Tibial nerve (tissue), 4 donors: ENCODE measurements at regions not wholly inside any gene's neighbourhood (a gene's known extent, or its start where the extent isn't known, plus 50 kb on each side); places are given as distances from the start of the nearest gene placed in this dataset.

Experiments
- DNase-seq, 2 donors: peaks; one replicate each; pipeline ENCODE4 v3.0.0-alpha.2; 2019; ENCODE audit warnings: low spot score in 2 of 2
- H3K27ac ChIP-seq, 4 donors: fragments of 200-600 bp; sonication (generic) in 3 of 4; one replicate each; pipeline ENCODE4 v1.5.1; 2017 to 2019; ENCODE audit warnings: mild to moderate bottlenecking in 1 of 4
- H3K27me3 ChIP-seq, 2 donors: fragments of 200-600 bp; sonication (generic) in 1 of 2; one replicate each; pipeline versions ENCODE4 v1.5.1 to v1.6.0; 2017 to 2019
- H3K36me3 ChIP-seq, 3 donors: fragments of 200-600 bp; sonication (generic); one replicate each; pipeline ENCODE4 v1.5.1; 2018 to 2019
- H3K4me1 ChIP-seq, 4 donors: fragments of 200-600 bp; sonication (generic) in 3 of 4; one replicate each; pipeline ENCODE4 v1.5.1; 2017 to 2019
- H3K4me3 ChIP-seq, 4 donors: fragments of 200-600 bp; sonication (generic) in 3 of 4; one replicate each; pipeline ENCODE4 v1.5.1; 2017 to 2019; ENCODE audit warnings: mild to moderate bottlenecking in 1 of 4, moderate library complexity in 1 of 4
- H3K9me3 ChIP-seq, 4 donors: fragments of 200-600 bp; sonication (generic) in 3 of 4; one replicate each; pipeline ENCODE4 v1.5.1; 2017 to 2019
- EP300 ChIP-seq, 2 donors: sonication (generic); formaldehyde crosslinking; IDR thresholded peaks; one replicate each; pipeline ENCODE4 v1.6.1; 2017; ENCODE audit warnings: antibody characterized with exemption in 2 of 2, mild to moderate bottlenecking in 1 of 2
- POLR2A ChIP-seq, 2 donors: fragments of 450-650 bp; IDR thresholded peaks; one replicate each; pipeline ENCODE4 v1.6.1; 2017; ENCODE audit warnings: antibody characterized with exemption in 2 of 2, mild to moderate bottlenecking in 2 of 2, moderate library complexity in 2 of 2
- WGBS, 2 donors: methylation state at CpG; one replicate each; pipeline ENCODE4 v1.1.5; 2018; 5-methylcytosine and 5-hydroxymethylcytosine counted together
- TF ChIP-seq, protein P1 (sequence below), 5 experiments: fragments of 200-600 bp in 3 of 5; fragments of 450-650 bp in 2 of 5; sonication (generic) in 3 of 5; IDR thresholded peaks; one replicate each; pipeline ENCODE4 v1.5.1; 2016 to 2019; ENCODE audit warnings: antibody characterized with exemption in 5 of 5, mild to moderate bottlenecking in 3 of 5, moderate library complexity in 2 of 5

DNA sequence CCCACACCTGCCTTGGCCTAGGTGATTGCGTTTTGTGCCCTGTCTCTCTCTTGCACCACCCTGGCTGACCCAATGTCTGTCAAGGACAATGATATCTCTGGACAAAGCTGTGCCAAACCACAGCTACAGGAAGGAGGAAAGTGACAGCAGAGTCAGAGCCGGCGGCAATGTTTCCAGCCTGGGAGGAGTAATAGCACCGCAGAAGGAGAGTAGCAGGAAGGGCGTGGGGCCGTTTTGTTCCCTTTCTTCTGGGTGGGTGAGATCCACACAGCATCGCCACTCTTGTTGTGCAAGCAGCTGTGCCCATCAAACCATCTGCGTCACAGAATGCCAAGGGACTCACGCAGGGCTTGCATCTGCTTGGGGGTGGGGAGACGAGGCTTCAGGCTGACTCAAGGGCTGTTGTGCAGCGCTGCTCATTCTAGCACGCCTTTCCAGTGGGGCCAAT, 341.6 kb upstream of the AUTS2 start:
- Histone ChIP-seq H3K36me3 (no peaks in the 10 kb centered on the region), H3K27ac (peak overlapping the region in 2 of 4 donors; percentile 55 to 71), H3K27me3 (no peaks in the 10 kb centered on the region), H3K4me3 (no peak overlapping the region), H3K4me1 (no peaks in the 10 kb centered on the region), H3K9me3 (no peaks in the 10 kb centered on the region)
- peak; percentile 28 to 74 for TF ChIP-seq EP300 (IDR thresholded peaks at IDR 0.05)
- no peak for TF ChIP-seq POLR2A (IDR thresholded peaks at IDR 0.05)
- WGBS, 2 donors, result 43 to 50% methylated on average over 12 of the region's 12 CpGs
- DNase-seq, result peak; percentile 23 to 59

DNA sequence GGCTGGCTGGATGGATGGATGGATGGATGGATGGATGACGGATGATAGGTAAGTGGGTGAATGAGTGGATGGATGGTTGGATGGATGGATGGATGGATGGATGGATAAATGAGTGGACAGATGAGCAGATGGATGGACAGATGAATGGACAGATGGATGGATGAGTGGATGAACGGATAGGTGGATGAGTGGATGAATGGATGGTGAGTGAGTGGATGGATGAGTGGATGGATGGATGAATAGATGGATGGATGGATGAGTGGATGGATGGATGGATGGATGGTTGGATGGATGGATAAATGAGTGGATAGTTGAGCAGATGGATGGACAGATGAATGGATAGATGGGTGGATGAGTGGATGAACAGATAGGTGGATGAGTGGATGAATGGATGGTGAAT, 340.7 kb upstream of the AUTS2 start:
- no peaks in the 10 kb centered on the region for H3K36me3 ChIP-seq
- 88 to 95% methylated on average over 2 of the region's 2 CpGs for WGBS, 2 donors
- peak overlapping the region in 1 of 4 donors; percentile 9 for H3K27ac ChIP-seq
- H3K9me3 ChIP-seq, result no peaks in the 10 kb centered on the region
- no peak overlapping the region for H3K4me3 ChIP-seq
- H3K27me3 ChIP-seq, result no peaks in the 10 kb centered on the region
- no peaks in the 10 kb centered on the region for H3K4me1 ChIP-seq
- TF ChIP-seq POLR2A (IDR thresholded peaks at IDR 0.05), result no peak
- TF ChIP-seq, protein P1, sequence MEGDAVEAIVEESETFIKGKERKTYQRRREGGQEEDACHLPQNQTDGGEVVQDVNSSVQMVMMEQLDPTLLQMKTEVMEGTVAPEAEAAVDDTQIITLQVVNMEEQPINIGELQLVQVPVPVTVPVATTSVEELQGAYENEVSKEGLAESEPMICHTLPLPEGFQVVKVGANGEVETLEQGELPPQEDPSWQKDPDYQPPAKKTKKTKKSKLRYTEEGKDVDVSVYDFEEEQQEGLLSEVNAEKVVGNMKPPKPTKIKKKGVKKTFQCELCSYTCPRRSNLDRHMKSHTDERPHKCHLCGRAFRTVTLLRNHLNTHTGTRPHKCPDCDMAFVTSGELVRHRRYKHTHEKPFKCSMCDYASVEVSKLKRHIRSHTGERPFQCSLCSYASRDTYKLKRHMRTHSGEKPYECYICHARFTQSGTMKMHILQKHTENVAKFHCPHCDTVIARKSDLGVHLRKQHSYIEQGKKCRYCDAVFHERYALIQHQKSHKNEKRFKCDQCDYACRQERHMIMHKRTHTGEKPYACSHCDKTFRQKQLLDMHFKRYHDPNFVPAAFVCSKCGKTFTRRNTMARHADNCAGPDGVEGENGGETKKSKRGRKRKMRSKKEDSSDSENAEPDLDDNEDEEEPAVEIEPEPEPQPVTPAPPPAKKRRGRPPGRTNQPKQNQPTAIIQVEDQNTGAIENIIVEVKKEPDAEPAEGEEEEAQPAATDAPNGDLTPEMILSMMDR (IDR thresholded peaks at IDR 0.05), result no peak
- TF ChIP-seq EP300 (IDR thresholded peaks at IDR 0.05), result no peak
- no peak for DNase-seq

DNA sequence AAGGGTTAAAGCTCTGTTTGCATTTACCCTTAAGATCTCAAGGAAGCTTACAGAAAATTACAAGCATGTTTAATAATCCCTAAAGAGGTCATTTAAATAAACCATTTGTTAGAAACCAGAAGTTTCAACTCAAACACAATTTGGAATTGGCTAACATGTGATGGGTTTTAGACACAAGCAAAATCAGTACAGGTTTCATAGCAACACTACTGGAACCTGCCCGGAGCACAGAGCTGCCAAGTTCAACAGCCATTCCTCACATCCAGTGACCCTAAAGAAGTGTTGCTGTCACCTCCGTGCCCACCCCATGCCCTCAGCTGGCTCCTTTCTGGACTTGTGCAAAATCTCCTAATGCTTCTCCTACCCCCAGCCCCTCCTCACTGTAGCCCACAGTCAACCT, 338.8 kb upstream of the AUTS2 start:
- Histone ChIP-seq H3K9me3 (no peaks in the 10 kb centered on the region), H3K4me1 (no peaks in the 10 kb centered on the region), H3K36me3 (no peaks in the 10 kb centered on the region), H3K27me3 (no peaks in the 10 kb centered on the region), H3K4me3 (no peak overlapping the region), H3K27ac (no peak overlapping the region)
- no peak for DNase-seq
- no peak for TF ChIP-seq EP300 (IDR thresholded peaks at IDR 0.05)
- TF ChIP-seq, protein P1 (IDR thresholded peaks at IDR 0.05), result no peak
- no peak for TF ChIP-seq POLR2A (IDR thresholded peaks at IDR 0.05)
- WGBS, 2 donors, result 55 to 69% methylated on average over 2 of the region's 2 CpGs

DNA sequence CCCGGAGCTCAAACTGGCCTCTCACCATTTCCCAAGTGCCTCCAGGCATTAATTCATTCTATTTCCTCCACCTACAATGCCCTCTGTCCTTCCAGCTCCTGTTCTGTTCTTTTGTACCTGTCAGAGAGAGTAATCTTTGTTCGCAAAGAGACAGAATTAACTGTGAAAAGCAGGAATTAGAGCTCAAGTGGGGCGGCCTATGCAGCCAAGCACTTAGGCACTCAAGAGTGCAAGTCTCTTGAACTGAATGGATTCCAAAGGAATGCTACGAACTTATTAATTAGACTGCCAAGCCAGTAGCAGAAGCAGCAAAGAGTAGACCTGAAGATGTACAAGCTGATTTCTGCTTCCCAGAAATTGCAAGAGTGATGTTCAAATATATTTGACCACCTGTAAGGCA, 338.3 kb upstream of the AUTS2 start:
- no peaks in the 10 kb centered on the region for H3K27me3 ChIP-seq
- H3K9me3 ChIP-seq, result no peaks in the 10 kb centered on the region
- 84 to 86% methylated on average over 4 of the region's 4 CpGs for WGBS, 2 donors
- H3K4me3 ChIP-seq, result no peak overlapping the region
- H3K36me3 ChIP-seq, result no peaks in the 10 kb centered on the region
- no peak for DNase-seq
- H3K27ac ChIP-seq, result no peak overlapping the region
- TF ChIP-seq EP300 (IDR thresholded peaks at IDR 0.05) (no peak), POLR2A (IDR thresholded peaks at IDR 0.05) (no peak)
- TF ChIP-seq, protein P1 (IDR thresholded peaks at IDR 0.05), result no peak
- H3K4me1 ChIP-seq, result no peaks in the 10 kb centered on the region

DNA sequence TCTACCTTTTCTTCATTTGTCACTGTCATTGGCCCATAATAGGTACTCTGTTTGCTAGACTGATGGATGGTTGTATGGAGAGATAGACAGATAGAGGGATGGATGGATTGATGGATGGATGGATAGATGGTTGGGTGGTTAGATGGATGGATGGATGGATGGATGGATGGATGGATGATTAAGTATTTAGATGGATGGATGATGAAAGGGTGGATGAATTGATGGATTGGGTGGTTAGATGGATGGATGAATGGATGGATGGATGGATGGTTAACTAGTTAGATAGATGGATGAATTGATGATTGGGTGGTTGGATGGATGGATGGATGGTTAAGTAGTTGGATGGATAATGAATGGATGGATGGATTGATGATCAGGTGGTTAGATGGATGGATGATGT, 334.7 kb upstream of the AUTS2 start:
- no peak for DNase-seq
- Histone ChIP-seq H3K36me3 (no peaks in the 10 kb centered on the region), H3K27ac (no peak overlapping the region), H3K27me3 (no peaks in the 10 kb centered on the region), H3K4me3 (no peak overlapping the region), H3K9me3 (no peaks in the 10 kb centered on the region), H3K4me1 (no peaks in the 10 kb centered on the region)
- TF ChIP-seq POLR2A (IDR thresholded peaks at IDR 0.05) (no peak), EP300 (IDR thresholded peaks at IDR 0.05) (no peak)
- TF ChIP-seq, protein P1 (IDR thresholded peaks at IDR 0.05), result no peak

DNA sequence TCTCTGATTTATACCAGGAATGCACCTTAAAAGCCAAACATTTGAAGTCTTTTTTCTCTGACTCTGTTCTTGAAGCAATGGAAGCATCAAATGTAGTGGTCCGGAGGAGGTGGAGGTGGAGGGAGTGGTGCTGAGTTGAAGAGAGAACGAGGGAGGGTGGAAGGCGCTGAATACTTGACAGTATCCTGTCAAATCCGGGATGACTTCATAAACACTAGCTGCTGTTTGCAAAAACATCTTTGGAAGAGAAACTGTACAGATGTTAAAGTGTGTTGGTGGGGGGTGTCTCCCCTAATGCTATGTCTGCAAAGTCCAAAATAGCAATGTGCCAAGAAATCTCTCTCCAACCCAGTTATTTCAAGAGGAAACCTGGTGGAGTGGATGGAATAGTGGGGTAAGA, 328.5 kb upstream of the AUTS2 start:
- TF ChIP-seq POLR2A (IDR thresholded peaks at IDR 0.05) (no peak), EP300 (IDR thresholded peaks at IDR 0.05) (no peak)
- Histone ChIP-seq H3K4me3 (no peak overlapping the region), H3K4me1 (no peaks in the 10 kb centered on the region), H3K27ac (no peak overlapping the region), H3K27me3 (no peaks in the 10 kb centered on the region), H3K36me3 (no peaks in the 10 kb centered on the region), H3K9me3 (peaks cover 0 to 10% (median 0%) of the 10 kb centered on the region in 4 donors)
- 49 to 56% methylated on average over 4 of the region's 4 CpGs for WGBS, 2 donors
- no peak for DNase-seq
